ENCODE measurements at regions not wholly inside any gene's neighbourhood (a gene's known extent, or its start where the extent isn't known, plus 50 kb on each side); places are given as distances from the start of the nearest gene placed in this dataset.

DNA sequence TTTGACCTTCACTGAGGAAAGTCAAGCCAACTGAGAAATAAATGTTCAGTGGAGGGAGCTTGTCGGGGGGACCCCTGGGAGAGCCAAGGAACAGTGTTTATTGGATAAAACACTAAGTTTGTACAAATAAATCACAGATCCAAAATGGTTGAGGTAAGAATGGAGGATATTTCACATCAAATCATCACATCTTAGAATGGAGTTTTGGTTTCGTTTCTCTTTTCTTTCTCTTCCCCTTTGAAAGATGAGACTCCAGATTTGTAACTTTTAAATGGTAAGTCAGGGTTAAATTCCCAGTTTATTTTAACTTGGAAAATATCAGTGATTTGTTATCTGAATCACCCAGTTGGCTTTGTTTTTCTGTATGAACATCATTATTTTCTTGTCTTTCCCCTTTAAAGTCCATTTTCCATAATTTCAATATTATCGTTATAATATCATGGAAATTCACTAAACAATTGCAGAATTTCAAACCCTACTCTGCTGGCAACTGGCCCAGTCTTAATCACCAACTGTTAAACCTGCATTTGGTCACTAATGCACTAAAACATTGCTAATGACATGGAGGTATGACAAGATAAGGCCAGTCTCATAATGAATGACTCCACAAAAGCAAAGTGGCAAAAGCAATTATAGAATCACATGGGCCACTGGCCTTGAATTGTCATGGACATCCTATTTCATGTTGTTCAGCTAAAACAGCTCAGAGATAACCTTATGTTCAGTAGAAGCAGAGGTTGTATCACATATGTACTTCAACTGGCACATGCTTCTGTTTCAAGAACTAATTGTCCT, 295.1 kb downstream of the SHOX2 start:
- TF ChIP-seq HDAC2 (IDR thresholded peaks at IDR 0.05) (no peak), POLR2A (IDR thresholded peaks at IDR 0.05; ENCODE audit: low read length) (no peak), CBX8 (IDR thresholded peaks at IDR 0.05) (no peak), CEBPB (IDR thresholded peaks at IDR 0.05) (no peak), EP300 (IDR thresholded peaks at IDR 0.05) (no peak)
- TF ChIP-seq, protein P1, sequence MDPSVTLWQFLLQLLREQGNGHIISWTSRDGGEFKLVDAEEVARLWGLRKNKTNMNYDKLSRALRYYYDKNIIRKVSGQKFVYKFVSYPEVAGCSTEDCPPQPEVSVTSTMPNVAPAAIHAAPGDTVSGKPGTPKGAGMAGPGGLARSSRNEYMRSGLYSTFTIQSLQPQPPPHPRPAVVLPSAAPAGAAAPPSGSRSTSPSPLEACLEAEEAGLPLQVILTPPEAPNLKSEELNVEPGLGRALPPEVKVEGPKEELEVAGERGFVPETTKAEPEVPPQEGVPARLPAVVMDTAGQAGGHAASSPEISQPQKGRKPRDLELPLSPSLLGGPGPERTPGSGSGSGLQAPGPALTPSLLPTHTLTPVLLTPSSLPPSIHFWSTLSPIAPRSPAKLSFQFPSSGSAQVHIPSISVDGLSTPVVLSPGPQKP (IDR thresholded peaks at IDR 0.05; ENCODE audit: low read depth, low read length) = no peak
